ENCODE measurements at regions not wholly inside any gene's neighbourhood (a gene's known extent, or its start where the extent isn't known, plus 50 kb on each side); places are given as distances from the start of the nearest gene placed in this dataset.
"Not testable (repeated sequence)": the region's sequence is repeated elsewhere in the genome, so short reads cannot be mapped to it uniquely, and the experiment has no call there.

GRCh38 chr2:207354462-207354861 is 175.3 kb upstream of the CREB1 start:
- in situ Hi-C loops (cut with MboI; ENCODE audit: low sequenced_read_pairs), result no loop called here

GRCh38 chr2:207356567-207356966 is 173.2 kb upstream of the CREB1 start:
- in situ Hi-C loops (cut with MboI; ENCODE audit: low sequenced_read_pairs), result no loop called here

- in situ Hi-C loops (cut with MboI; ENCODE audit: low sequenced_read_pairs), result no loop called here
Observed at GRCh38 chr2:207357216-207357615, 172.5 kb upstream of the CREB1 start.

GRCh38 chr2:207362716-207363115 is 167.0 kb upstream of the CREB1 start:
- in situ Hi-C loops (cut with MboI; ENCODE audit: low sequenced_read_pairs), result no loop called here

- in situ Hi-C loops (cut with MboI; ENCODE audit: low sequenced_read_pairs), result no loop called here
Observed at GRCh38 chr2:207363761-207364290, 165.9 kb upstream of the CREB1 start.

- in situ Hi-C loops (cut with MboI; ENCODE audit: low sequenced_read_pairs), result no loop called here
Observed at GRCh38 chr2:207370646-207371045, 159.1 kb upstream of the CREB1 start.

GRCh38 chr2:207371877-207372276 is 157.9 kb upstream of the CREB1 start:
- in situ Hi-C loops (cut with MboI; ENCODE audit: low sequenced_read_pairs), result no loop called here

- in situ Hi-C loops (cut with MboI; ENCODE audit: low sequenced_read_pairs), result no loop called here
Observed at GRCh38 chr2:207372483-207372882, 157.3 kb upstream of the CREB1 start.

- in situ Hi-C loops (cut with MboI; ENCODE audit: low sequenced_read_pairs), result no loop called here
Observed at GRCh38 chr2:207375207-207375875, 154.4 kb upstream of the CREB1 start.

GRCh38 chr2:207378620-207379019 is 151.1 kb upstream of the CREB1 start:
- in situ Hi-C loops (cut with MboI; ENCODE audit: low sequenced_read_pairs), result not testable (repeated sequence)

- in situ Hi-C loops (cut with MboI; ENCODE audit: low sequenced_read_pairs), result no loop called here
Observed at GRCh38 chr2:207385076-207385475, 144.7 kb upstream of the CREB1 start.

GRCh38 chr2:207385903-207386302 is 143.9 kb upstream of the CREB1 start:
- in situ Hi-C loops (cut with MboI; ENCODE audit: low sequenced_read_pairs), result no loop called here

GRCh38 chr2:207387001-207387571 is 142.7 kb upstream of the CREB1 start:
- in situ Hi-C loops (cut with MboI; ENCODE audit: low sequenced_read_pairs), result no loop called here

- in situ Hi-C loops (cut with MboI; ENCODE audit: low sequenced_read_pairs), result no loop called here
Observed at GRCh38 chr2:207390302-207391095, 139.3 kb upstream of the CREB1 start.

GRCh38 chr2:207394203-207394781 is 135.5 kb upstream of the CREB1 start:
- in situ Hi-C loops (cut with MboI; ENCODE audit: low sequenced_read_pairs), result no loop called here

- in situ Hi-C loops (cut with MboI; ENCODE audit: low sequenced_read_pairs), result no loop called here
Observed at GRCh38 chr2:207394812-207395534, 134.8 kb upstream of the CREB1 start.

- in situ Hi-C loops (cut with MboI; ENCODE audit: low sequenced_read_pairs), result no loop called here
Observed at GRCh38 chr2:207395535-207396251, 134.1 kb upstream of the CREB1 start.

- in situ Hi-C loops (cut with MboI; ENCODE audit: low sequenced_read_pairs), result no loop called here
Observed at GRCh38 chr2:207397917-207398655, 131.7 kb upstream of the CREB1 start.

GRCh38 chr2:207399301-207399700 is 130.5 kb upstream of the CREB1 start:
- in situ Hi-C loops (cut with MboI; ENCODE audit: low sequenced_read_pairs), result no loop called here
